HG02840 (cell line): ENCODE measurements at regions not wholly inside any gene's neighbourhood (a gene's known extent, or its start where the extent isn't known, plus 50 kb on each side); places are given as distances from the start of the nearest gene placed in this dataset.

Source experiments
- ATAC-seq: cut with Tn5 transposase; IDR thresholded peaks from one replicate; pipeline ENCODE4 v1.9.1; 2021; ENCODE audit warnings: mild to moderate bottlenecking, moderate library complexity, moderate number of reproducible peaks; ENCODE audit not compliant: unreplicated experiment, low FRiP score

- ATAC-seq: no peak
These were observed 156.2 kb downstream of the SPP2 start for GRCh38 chr2:234206738-234207137.

DNA sequence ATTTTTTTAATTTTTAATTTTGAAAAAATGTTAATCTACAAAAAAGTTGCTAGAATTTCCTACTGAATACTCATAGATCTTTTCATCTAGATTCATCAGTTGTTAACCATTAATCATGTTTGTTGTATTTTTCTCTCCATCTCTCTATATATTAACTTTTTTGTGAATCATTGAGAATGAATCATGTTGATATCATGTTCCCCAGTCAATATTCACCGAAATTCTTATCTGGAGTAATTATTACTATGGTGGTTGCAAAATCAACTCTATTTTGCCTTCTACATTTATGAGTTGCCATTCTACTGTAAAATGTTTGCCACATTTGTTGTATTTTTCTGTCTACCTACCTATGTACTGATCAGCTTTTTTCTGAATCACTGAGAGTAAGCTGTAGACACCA lies 154.0 kb downstream of the SPP2 start:
- no peak for ATAC-seq

GRCh38 chr2:234203135-234203984 lies 152.9 kb downstream of the SPP2 start:
- no peak for ATAC-seq

GRCh38 chr2:234202601-234203000 lies 152.1 kb downstream of the SPP2 start:
- ATAC-seq: no peak

DNA sequence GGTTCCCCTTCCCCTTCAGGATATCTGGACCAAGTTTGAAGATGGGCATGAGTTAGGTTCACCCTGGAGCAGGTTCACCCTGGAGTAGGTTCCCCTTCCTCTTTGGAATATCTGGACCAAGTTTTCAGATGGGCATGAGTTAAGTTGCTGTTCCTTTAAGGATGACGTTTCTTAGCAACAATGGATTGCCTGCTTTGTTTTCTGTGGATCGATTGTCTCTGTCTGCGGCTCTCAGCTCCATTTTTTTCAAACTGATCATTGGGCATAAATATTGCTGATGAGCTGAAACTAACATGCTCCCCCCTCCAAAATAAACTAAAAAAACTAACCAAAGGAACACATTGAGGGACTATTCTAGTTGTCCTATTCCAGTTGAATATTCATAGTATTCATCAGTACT lies 149.5 kb downstream of the SPP2 start:
- ATAC-seq: no peak

DNA sequence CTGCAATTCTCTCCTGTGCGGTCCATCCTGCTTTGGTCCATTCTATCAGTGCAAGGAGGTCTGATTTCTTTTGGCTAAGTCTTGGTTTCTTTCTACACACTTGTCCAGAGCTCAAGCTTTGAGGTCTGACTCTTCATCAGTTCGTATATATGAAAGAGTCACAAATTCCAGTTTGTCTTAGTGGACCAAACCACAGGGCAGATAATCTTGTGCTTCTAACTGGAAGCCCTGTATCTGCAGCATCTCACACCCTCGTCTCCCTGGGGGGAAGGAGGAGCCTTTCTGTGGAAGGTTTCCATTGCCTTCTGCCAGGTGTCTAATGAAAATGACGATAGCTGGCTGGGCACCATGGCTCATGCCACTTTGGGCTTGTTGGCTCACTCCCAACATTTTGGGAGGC lies 148.5 kb downstream of the SPP2 start:
- no peak for ATAC-seq

DNA sequence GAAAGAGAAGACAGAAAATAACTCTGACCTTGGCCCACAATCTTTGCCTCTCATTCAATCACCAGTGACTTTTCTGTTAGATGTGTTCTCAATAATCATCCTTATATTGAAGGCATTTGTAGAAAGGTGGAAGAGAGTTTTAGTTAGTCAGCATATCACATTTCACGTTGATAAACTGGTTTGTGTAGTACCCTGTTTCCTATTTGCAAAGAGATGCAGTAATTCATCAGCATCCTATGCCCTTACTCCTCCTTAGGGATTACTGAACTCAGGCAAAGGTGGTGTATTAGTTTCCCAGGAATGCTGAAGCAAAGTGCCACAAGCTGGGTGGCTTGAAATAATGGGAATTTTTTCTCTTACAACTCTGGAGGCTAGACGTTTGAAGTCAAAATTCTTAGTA lies 145.0 kb downstream of the SPP2 start:
- no peak for ATAC-seq

- no peak for ATAC-seq
These were observed 143.6 kb downstream of the SPP2 start for GRCh38 chr2:234193977-234194563.

GRCh38 chr2:234191819-234192407 lies 141.4 kb downstream of the SPP2 start:
- no peak for ATAC-seq

DNA sequence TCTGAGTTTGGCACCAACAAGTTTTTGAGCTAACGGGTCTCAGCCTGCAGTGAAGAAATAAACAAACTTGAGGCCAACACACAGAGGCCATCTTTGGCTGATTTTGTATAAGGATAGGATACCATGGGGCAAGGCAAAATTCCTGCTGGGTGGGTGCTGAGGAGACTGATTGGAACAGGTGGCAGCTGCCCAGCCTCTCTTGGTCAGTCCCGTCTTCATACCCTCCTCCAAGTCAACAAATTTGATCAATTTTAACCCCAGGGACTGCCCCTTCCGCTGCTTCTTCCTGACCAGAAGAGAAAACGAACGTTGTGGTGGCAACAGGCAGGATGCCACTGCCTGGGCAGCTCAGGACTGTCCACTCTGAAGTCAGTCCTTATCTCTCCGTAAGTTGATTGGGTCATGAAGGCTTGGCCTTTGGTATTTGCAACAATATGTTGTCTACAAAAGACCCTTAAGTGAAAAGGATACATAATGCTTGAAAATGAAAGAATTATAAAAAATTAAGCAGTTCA lies 139.3 kb downstream of the SPP2 start:
- no peak for ATAC-seq

GRCh38 chr2:234189230-234189629 lies 138.7 kb downstream of the SPP2 start:
- ATAC-seq: no peak

DNA sequence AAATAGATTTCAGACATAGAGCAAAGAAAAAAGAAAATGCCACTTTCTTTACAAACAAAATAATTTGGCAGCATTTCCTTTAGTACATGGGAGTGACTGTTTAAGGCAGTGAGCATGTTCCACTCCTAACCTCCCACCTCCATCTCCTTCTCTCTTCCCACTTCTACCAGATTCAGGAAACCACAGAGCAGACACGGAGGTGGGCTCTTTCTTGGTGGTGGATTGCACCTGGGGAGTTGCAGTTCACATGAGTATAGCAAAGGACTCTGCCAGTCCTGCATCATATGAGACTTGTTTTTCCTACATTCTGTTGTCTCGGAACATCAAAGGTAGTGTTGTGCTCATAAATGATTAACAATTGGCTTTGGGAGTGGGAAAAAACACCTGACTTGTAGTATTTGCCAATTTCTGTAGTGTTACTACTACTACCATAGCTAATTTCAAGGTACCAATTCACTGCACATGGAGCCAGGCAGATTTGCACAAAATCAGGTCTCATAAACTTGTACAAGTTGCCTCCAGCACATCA lies 137.2 kb downstream of the SPP2 start:
- no peak for ATAC-seq

DNA sequence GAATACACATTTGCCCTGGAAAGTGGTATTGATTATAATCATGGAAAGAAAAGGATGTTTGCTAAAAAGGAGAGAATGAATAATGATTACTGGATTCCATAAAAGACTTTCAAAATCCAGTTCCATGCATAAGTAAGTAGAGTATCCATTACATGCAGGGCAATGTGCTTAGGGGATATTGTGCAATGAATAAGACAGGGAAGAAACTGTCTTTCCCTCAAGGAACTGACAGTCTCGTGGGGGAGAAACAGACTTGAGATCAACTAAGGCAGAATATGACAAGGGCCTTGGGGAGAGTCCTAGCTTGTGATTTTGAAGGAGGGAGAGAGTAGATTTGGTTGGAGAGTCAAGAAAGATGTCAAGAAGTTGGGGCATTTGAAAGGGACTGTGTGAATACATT lies 130.6 kb downstream of the SPP2 start:
- no peak for ATAC-seq

GRCh38 chr2:234179031-234179363 lies 128.5 kb downstream of the SPP2 start:
- no peak for ATAC-seq

- ATAC-seq: no peak
These were observed 128.0 kb downstream of the SPP2 start for GRCh38 chr2:234178330-234179030.

- no peak for ATAC-seq
These were observed 125.1 kb downstream of the SPP2 start for GRCh38 chr2:234175649-234176048.

GRCh38 chr2:234174742-234175141 lies 124.2 kb downstream of the SPP2 start:
- ATAC-seq: no peak

DNA sequence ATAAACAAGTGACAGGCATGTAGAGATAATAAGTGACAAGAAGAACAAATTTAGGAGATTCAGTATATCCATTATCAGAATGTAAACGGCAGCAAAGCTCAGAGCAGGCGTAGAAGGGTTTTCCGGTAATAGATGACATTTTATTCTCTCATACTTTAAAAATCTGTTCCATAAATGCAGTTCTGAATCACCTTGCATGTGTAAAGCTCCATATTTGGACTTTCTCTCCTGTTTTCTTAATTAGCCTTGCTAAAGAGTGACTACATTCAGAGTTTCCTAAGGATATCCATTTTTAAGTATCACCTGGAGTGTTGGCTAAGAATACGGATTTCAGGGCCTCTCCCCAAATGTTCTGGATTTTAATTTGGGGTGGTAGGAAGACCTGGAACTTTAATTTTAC lies 122.0 kb downstream of the SPP2 start:
- ATAC-seq: no peak

GRCh38 chr2:234172066-234172465 lies 121.6 kb downstream of the SPP2 start:
- no peak for ATAC-seq

- no peak for ATAC-seq
These were observed 121.2 kb downstream of the SPP2 start for GRCh38 chr2:234171666-234172065.

GRCh38 chr2:234169674-234170073 lies 119.2 kb downstream of the SPP2 start:
- ATAC-seq: no peak
